HEK293 (cell line): ENCODE measurements at regions not wholly inside any gene's neighbourhood (a gene's known extent, or its start where the extent isn't known, plus 50 kb on each side); places are given as distances from the start of the nearest gene placed in this dataset.

Experiments
- BCL11A ChIP-seq: fragments of 450-650 bp; formaldehyde crosslinking; IDR thresholded peaks from 2 replicates; pipeline ENCODE4 v1.5.1; 2016; ENCODE audit warnings: low read depth, missing biosample characterization, missing genetic modification characterization
- CTCF ChIP-seq: fragments of 450-650 bp; formaldehyde crosslinking; IDR thresholded peaks from 2 replicates; pipeline ENCODE4 v1.5.1; 2016; ENCODE audit warnings: missing biosample characterization, missing genetic modification characterization
- ZEB2 ChIP-seq: fragments of 450-650 bp; formaldehyde crosslinking; IDR thresholded peaks from 2 replicates; pipeline ENCODE4 v1.5.1; 2016; ENCODE audit warnings: missing biosample characterization, missing genetic modification characterization
- ZNF133 ChIP-seq: fragments of 450-650 bp; formaldehyde crosslinking; IDR thresholded peaks from 2 replicates; pipeline ENCODE4 v1.5.1; 2016; ENCODE audit warnings: missing biosample characterization, missing genetic modification characterization
- ZNF558 ChIP-seq: fragments of 450-650 bp; formaldehyde crosslinking; IDR thresholded peaks from 2 replicates; pipeline ENCODE4 v1.5.1; 2016; ENCODE audit warnings: missing biosample characterization, missing genetic modification characterization
- TF ChIP-seq, protein P1 (sequence below): fragments of 450-650 bp; formaldehyde crosslinking; IDR thresholded peaks from 2 replicates; pipeline ENCODE4 v1.5.1; 2017; ENCODE audit warnings: missing biosample characterization, missing genetic modification characterization
- TF ChIP-seq, protein P2 (sequence below): fragments of 450-650 bp; formaldehyde crosslinking; IDR thresholded peaks from 2 replicates; pipeline ENCODE4 v1.5.1; 2016; ENCODE audit warnings: missing biosample characterization, missing genetic modification characterization

DNA sequence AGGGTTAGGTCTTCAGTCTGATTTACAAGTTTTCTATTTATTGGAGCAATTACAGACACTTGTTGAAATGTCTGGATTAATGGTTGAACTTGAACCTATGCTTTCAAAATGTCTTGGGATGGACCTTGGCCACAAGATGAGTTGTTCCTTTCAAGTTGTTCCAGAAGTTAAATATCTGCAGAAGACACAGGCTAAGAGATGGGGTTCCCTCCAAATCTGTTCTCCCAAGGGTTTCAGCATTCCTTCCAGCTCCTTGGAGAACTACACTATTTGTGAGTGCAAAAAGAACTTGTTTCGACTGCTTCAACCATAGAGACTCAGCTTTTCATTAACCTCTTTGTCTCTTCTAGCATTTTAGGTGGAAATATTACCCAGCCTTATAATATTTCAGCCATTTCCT lies 189.0 kb upstream of the BLID start:
- TF ChIP-seq CTCF (tag by site-specific recombination) (no peak), BCL11A (tag by site-specific recombination) (no peak), ZNF558 (no peak), ZEB2 (tag by site-specific recombination) (no peak), ZNF133 (tag by site-specific recombination) (no peak)
- TF ChIP-seq, protein P1, sequence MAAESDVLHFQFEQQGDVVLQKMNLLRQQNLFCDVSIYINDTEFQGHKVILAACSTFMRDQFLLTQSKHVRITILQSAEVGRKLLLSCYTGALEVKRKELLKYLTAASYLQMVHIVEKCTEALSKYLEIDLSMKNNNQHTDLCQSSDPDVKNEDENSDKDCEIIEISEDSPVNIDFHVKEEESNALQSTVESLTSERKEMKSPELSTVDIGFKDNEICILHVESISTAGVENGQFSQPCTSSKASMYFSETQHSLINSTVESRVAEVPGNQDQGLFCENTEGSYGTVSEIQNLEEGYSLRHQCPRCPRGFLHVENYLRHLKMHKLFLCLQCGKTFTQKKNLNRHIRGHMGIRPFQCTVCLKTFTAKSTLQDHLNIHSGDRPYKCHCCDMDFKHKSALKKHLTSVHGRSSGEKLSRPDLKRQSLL (tag by site-specific recombination), result no peak
- TF ChIP-seq, protein P2, sequence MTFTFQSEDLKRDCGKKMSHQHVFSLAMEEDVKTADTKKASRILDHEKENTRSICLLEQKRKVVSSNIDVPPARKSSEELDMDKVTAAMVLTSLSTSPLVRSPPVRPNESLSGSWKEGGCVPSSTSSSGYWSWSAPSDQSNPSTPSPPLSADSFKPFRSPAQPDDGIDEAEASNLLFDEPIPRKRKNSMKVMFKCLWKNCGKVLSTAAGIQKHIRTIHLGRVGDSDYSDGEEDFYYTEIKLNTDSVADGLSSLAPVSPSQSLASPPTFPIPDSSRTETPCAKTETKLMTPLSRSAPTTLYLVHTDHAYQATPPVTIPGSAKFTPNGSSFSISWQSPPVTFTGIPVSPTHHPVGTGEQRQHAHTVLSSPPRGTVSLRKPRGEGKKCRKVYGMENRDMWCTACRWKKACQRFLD (tag by site-specific recombination), result no peak
